Activated CD4-positive, alpha-beta T cell treated with anti-CD3 and anti-CD28 coated beads, Interleukin-2, amount 50 U/mL, for 48 hours (primary cell): ENCODE measurements at regions not wholly inside any gene's neighbourhood (a gene's known extent, or its start where the extent isn't known, plus 50 kb on each side); places are given as distances from the start of the nearest gene placed in this dataset.

Experiments
- DNase-seq, 2 experiments: peaks; one replicate each; pipeline ENCODE4 v3.0.0-alpha.2; 2020

- no peak for DNase-seq
These were observed 108.9 kb upstream of the PROK2 start for GRCh38 chr3:71893702-71894479.

DNA sequence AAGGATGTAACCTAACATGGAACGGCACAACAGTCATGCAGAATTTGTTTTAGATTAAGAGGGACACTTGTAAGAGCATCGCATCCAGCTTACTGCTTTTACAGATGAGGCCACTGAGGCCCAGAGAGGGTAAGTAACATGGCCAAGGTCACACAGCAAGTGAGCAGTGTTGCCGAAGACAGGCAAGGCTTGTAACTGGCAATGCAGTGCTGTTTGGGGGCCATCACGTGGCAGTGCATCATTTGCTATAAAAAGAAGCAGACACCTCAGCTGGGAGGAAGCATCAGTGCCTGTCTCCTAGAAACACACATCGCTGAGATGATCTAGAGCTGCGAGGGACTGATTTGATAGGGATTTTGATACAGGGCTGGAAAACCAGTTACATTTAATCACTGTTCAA lies 108.2 kb upstream of the PROK2 start:
- DNase-seq, result no peak

- DNase-seq, result no peak
These were observed 106.5 kb upstream of the PROK2 start for GRCh38 chr3:71891483-71891882.

GRCh38 chr3:71890356-71890931 lies 105.5 kb upstream of the PROK2 start:
- DNase-seq, result no peak

- no peak for DNase-seq
These were observed 102.3 kb upstream of the PROK2 start for GRCh38 chr3:71887256-71887655.

DNA sequence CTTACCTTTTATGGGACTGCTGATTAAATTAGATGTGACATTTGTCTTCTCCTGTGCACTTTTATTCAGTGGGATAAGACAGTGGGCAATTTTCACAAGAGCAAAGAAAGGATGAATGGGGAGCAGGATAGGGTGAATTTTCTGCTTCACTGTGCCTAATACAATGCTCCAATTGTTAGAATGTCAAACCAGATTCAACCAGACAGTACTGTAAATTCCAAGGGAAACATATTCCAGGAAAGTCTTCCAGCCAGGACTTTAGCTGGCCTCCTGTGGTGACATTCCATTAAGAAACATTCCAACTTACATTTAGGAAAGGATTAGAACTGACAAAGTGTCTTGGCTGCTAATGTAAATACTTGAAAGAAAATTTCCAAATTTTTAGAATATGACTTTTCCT lies 100.1 kb upstream of the PROK2 start:
- DNase-seq, result no peak

DNA sequence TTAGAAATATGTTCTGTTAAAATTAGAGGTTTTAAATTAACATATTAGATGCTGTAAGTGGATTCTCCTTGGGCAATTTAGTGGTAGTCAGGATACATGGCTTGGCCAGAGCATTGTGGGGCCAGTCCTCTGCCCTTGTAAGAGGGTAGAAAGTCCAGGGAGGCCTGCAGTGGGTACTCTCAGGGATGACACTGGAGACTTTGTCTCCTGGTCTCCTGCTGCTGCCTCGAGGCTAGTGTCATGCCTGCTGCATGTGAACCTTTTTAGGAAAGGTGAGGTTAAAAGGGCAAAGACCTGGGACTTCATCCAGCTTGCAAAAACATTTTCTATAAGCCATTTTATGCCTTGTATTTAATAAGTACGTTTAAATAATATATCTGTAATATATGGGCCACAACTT lies 96.8 kb upstream of the PROK2 start:
- no peak for DNase-seq

GRCh38 chr3:71881041-71881440 lies 96.1 kb upstream of the PROK2 start:
- DNase-seq, result no peak

DNA sequence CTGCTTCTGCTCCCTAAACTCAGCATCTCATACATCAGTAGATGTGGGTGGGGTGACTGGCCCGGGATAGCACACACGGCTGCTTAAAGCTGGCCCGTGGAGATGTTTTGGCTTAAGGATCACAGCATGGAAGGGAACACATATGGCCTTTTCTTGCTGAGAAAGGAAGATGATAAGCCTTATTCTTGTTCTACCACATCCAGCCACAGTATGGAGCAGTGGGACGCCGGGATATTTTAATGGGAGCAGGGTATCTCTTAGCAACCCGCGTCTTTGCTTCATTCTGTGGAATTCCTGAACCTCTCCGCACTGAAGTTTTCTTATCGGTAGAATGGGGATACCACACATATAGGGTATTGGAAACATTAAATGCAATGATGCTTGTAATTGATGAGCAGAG lies 94.1 kb upstream of the PROK2 start:
- DNase-seq, result no peak

GRCh38 chr3:71876135-71877105 lies 91.5 kb upstream of the PROK2 start:
- no peak for DNase-seq

GRCh38 chr3:71875461-71875947 lies 90.6 kb upstream of the PROK2 start:
- peak; percentile 83 to 87 for DNase-seq

DNA sequence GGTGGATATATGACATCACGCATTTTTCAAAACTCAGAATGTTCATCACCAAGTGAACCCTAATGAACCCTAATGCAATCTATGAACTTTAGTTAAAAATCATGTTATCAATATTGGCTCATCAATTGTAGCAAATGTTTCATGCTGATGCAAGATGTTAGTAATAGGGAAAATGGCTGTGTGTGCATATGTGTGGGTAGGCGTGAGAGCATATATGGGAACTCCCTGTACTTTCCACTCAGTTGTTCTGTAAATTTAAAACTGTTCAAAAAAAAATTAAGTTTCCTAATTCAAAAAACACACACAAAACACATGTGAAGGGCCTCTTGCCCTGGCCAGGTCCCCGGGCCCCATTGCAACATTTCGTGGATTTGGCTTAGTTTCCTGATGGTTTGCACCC lies 89.7 kb upstream of the PROK2 start:
- DNase-seq, result peak in 1 of 2 experiments; percentile 12

- DNase-seq, result peak in 1 of 2 experiments; percentile 24
These were observed 88.2 kb upstream of the PROK2 start for GRCh38 chr3:71873093-71873611.

DNA sequence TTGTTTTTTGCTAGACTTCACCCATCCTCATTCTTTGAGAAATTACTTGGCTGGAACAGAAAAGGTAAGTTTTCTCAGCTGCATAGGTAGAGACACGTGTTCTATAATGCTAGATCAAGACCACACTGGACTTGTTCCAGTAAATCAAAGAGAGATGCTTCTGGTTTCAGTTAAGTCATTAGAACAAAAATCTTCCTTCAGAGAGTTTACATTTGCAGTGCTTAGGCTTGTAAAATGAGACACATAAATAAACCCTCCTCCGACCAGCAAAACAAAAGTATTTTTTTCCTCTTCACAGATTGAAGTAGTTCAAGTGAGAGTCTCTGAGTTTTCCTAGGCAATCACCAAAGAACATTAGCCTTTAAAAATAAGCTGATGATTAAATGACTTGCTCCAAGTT lies 87.3 kb upstream of the PROK2 start:
- DNase-seq, result no peak

DNA sequence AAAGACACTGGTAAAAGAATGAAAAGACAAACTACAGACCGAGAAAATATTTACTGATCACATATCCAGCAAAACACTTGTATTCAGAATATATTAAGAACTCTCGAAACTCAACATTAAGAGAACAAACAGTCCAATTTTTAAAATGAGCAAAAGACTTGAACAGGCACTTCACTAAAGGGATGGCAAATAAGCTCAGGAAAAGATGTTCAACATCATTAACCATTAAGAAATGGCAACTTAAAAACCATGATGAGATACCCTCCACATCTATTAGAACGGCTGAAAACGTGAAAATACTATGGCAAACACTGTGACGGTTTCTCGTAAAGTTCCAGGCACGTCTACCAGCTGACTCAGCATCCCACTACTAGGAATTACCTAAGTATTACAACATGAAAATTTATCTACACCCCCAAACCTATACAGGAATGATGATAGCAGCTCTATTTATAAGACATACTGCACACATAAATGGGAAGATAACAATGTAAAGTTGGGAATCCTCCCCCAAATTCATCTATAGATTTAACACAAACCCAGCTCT lies 86.1 kb upstream of the PROK2 start:
- no peak for DNase-seq

- no peak for DNase-seq
These were observed 83.9 kb upstream of the PROK2 start for GRCh38 chr3:71868876-71869275.

GRCh38 chr3:71865727-71866126 lies 80.8 kb upstream of the PROK2 start:
- DNase-seq, result no peak

DNA sequence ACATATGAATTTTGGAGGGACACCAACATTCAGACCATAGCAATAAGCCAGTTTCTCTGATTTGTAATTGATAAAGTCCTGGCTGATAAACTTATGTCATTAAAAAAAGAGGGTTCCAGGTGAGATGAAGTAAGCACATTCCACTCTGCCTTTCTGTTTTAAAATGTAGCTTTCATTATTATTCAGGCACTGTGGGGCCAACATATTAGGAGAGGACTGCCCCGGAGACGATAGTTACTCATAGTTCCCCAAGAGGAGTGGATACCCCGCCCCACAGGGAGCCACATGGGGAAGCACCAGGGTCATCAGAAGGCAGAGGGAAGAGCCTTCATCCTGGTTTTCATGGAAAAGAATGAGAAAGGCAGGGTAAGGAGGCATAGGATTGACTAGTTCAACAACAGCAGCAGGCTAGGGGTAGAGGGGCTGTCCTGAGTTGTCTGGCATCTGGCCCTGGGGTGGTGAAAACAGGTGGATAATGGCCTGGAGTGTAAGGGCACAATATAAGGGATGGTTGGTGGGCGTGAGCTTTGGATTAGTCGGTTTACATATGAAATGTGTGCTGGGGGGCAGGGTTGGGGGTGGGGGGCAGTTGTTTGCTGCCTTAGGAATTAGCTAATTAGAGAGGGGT lies 78.7 kb upstream of the PROK2 start:
- DNase-seq, result no peak

GRCh38 chr3:71862371-71863140 lies 77.6 kb upstream of the PROK2 start:
- DNase-seq, result no peak

GRCh38 chr3:71859123-71859519 lies 74.2 kb upstream of the PROK2 start:
- no peak for DNase-seq

DNA sequence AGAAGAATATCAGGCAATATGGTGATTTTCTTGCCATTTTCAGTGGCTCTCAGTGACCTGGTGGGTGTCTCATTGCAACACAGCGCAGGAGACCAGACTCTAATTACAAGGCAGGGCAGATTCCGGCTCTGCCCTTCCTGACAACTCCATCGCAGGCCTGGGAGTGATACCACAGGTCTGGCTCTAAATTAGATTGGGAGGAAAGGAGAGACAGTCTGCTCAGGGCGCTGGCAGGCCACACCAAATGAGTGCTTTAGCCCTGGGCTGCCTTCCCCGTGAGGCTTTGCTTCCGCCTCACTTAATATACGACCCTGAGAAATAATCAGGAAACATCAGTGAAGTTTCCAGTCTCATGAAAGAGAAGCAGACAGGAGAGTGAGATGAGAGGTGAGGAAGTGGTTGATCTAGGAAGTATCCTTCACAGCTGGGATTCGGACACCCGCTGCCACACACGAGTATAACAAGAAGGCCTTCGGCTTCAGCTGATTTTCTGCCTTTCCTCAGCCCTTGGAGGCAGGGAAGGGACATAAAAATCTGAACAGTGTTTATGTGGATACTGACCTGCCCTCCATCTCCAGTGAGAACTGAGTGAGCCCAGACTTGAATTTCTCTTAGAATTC lies 73.7 kb upstream of the PROK2 start:
- DNase-seq, result no peak
